GM12878 (cell line): ENCODE measurements at regions not wholly inside any gene's neighbourhood (a gene's known extent, or its start where the extent isn't known, plus 50 kb on each side); places are given as distances from the start of the nearest gene placed in this dataset.
"Not testable (repeated sequence)": the region's sequence is repeated elsewhere in the genome, so short reads cannot be mapped to it uniquely, and the experiment has no call there.

ENCODE experiments used
- ATAC-seq: fragments of 200-7000 bp; cut with Tn5 transposase; 3 replicates; pipeline ENCODE4 v1.9.1; 2020; ENCODE audit warnings: mild to moderate bottlenecking, moderate library complexity
- BruUV-seq: library from RNA; stranded (reverse); fragments of 400-500 nt; replicated peaks from 2 replicates; lab custom pipeline; 2021; lab: Mats Ljungman, UMichigan
- CTCF ChIA-PET: fragments of 300-600 bp; sonication (Branson Sonifier 250); formaldehyde crosslinking; extraction: SDS; loops from one replicate; lab custom pipeline; 2021; ENCODE audit warnings: inconsistent platforms; lab: Yijun Ruan, JAX
- POLR2A ChIA-PET: fragments of 350-600 bp; formaldehyde crosslinking; extraction: SDS; loops from one replicate; lab custom pipeline; 2021; ENCODE audit warnings: inconsistent platforms; lab: Charles Lee
- RAD21 ChIA-PET: fragments of 300-600 bp; sonication (Branson Sonifier 250); formaldehyde crosslinking; loops from one replicate; lab custom pipeline; 2023; ENCODE audit warnings: antibody characterized with exemption; ENCODE audit not compliant: unreplicated experiment; lab: Charles Lee
- SMC1A ChIA-PET: fragments of 300-600 bp; sonication (Branson Sonifier 250); formaldehyde crosslinking; loops from one replicate; lab custom pipeline; 2023; ENCODE audit not compliant: unreplicated experiment, uncharacterized antibody; lab: Charles Lee
- DNase-seq: peaks from one replicate; pipeline ENCODE4 v3.0.0-alpha.2; 2011; ENCODE audit warnings: low read depth, low spot score
- FAIRE-seq: peaks from 3 replicates; lab custom pipeline; 2011; peaks lifted over from hg19 to GRCh38; lab: Jason Lieb, UNC
- H2AFZ ChIP-seq: 2 replicates; pipeline ENCODE4 v1.6.0; 2011; ENCODE audit warnings: low read depth, low read length, control low read depth; ENCODE audit not compliant: control insufficient read depth
- H3K27ac ChIP-seq: 2 replicates; pipeline ENCODE4 v1.5.1; 2011; ENCODE audit warnings: control low read depth; ENCODE audit not compliant: control insufficient read depth, insufficient read depth
- H3K27me3 ChIP-seq, 2 experiments: replicated peaks in 1 of 2; 2 replicates each; pipeline versions ENCODE4 v1.6.0 to v1.6.1; 2011; ENCODE audit warnings: low read length in 1 of 2; ENCODE audit not compliant: control insufficient read depth in 2 of 2, insufficient read depth in 2 of 2
- H3K36me3 ChIP-seq, 2 experiments: 2 replicates each; pipeline ENCODE4 v1.5.1; 2011; ENCODE audit warnings: low read length in 1 of 2; ENCODE audit not compliant: control insufficient read depth in 2 of 2, insufficient read depth in 2 of 2
- H3K4me1 ChIP-seq: 2 replicates; pipeline ENCODE4 v1.6.1; 2011; ENCODE audit warnings: mild to moderate bottlenecking, low read length, moderate library complexity, mixed read lengths; ENCODE audit not compliant: control insufficient read depth, insufficient read depth
- H3K4me2 ChIP-seq: 2 replicates; pipeline ENCODE4 v1.6.0; 2011; ENCODE audit warnings: control low read depth; ENCODE audit not compliant: control insufficient read depth, insufficient read depth
- H3K4me3 ChIP-seq: fragments of 200-600 bp; sonication (generic); 2 replicates; pipeline ENCODE4 v1.5.1; 2016
- H3K79me2 ChIP-seq: 2 replicates; pipeline ENCODE4 v1.6.0; 2011; ENCODE audit warnings: low read length; ENCODE audit not compliant: control insufficient read depth, insufficient read depth
- H3K9ac ChIP-seq: 2 replicates; pipeline ENCODE4 v1.8.0; 2011; ENCODE audit warnings: low read length, control low read depth, mixed read lengths; ENCODE audit not compliant: control insufficient read depth, insufficient read depth
- H3K9me3 ChIP-seq: replicated peaks from 3 replicates; pipeline ENCODE4 v1.5.1; 2011; ENCODE audit warnings: mild to moderate bottlenecking, low read length; ENCODE audit not compliant: control insufficient read depth, insufficient read depth
- H4K20me1 ChIP-seq: 2 replicates; pipeline ENCODE4 v1.6.0; 2011; ENCODE audit not compliant: control insufficient read depth, insufficient read depth
- CBX5 ChIP-seq: sonication (generic); IDR thresholded peaks from 2 replicates; pipeline ENCODE4 v1.6.1; 2016; ENCODE audit warnings: low read depth, moderate library complexity, mild to moderate bottlenecking, inconsistent platforms
- ETV6 ChIP-seq, 2 experiments: fragments of 450-650 bp in 1 of 2; IDR thresholded peaks in 1 of 2; conservative IDR thresholded peaks in 1 of 2; 2 replicates each; pipeline ENCODE4 v1.6.1; 2014; ENCODE audit warnings: antibody characterized with exemption in 1 of 2, borderline replicate concordance in 1 of 2, low read depth in 1 of 2, mild to moderate bottlenecking in 1 of 2, moderate library complexity in 1 of 2
- MXI1 ChIP-seq: fragments of 150-350 bp; IDR thresholded peaks from 2 replicates; pipeline ENCODE4 v1.6.1; 2011; ENCODE audit warnings: low read depth, mild to moderate bottlenecking, inconsistent platforms, low read length, improper control_type of control experiment
- NR2F1 ChIP-seq: fragments of 450-650 bp; conservative IDR thresholded peaks from 2 replicates; pipeline ENCODE4 v1.6.1; 2017; ENCODE audit warnings: mild to moderate bottlenecking
- PBX3 ChIP-seq: IDR thresholded peaks from 2 replicates; pipeline ENCODE4 v1.6.1; 2011; ENCODE audit warnings: mild to moderate bottlenecking, low read depth, low read length, moderate library complexity; ENCODE audit not compliant: insufficient replicate concordance
- POLR2AphosphoS2 ChIP-seq: IDR thresholded peaks from 2 replicates; pipeline ENCODE4 v1.6.1; 2011; ENCODE audit warnings: low read depth, mild to moderate bottlenecking, low read length, improper control_type of control experiment, moderate library complexity
- RELA ChIP-seq: fragments of 450-650 bp; IDR thresholded peaks from 2 replicates; pipeline ENCODE4 v1.8.0; 2014; ENCODE audit warnings: borderline replicate concordance; ENCODE audit not compliant: partially characterized antibody
- SMAD5 ChIP-seq: IDR thresholded peaks from 2 replicates; pipeline ENCODE4 v1.6.1; 2016; ENCODE audit warnings: antibody characterized with exemption, low read depth
- SRF ChIP-seq, 2 experiments: IDR thresholded peaks; 2 replicates each; pipeline ENCODE4 v1.6.1; 2011; ENCODE audit warnings: low read depth in 2 of 2, low read length in 2 of 2, mild to moderate bottlenecking in 1 of 2, moderate library complexity in 1 of 2
- YBX1 ChIP-seq: fragments of 450-650 bp; IDR thresholded peaks from 2 replicates; pipeline ENCODE4 v1.6.1; 2016; ENCODE audit warnings: antibody characterized with exemption
- ZNF384 ChIP-seq: IDR thresholded peaks from 2 replicates; pipeline ENCODE4 v1.6.1; 2012; ENCODE audit warnings: low read depth, mild to moderate bottlenecking, low read length, improper control_type of control experiment, borderline replicate concordance
- WGBS: methylation state at CpG from one replicate; pipeline ENCODE4 v1.1.6; 2016; ENCODE audit warnings: low lambda C conversion rate; ENCODE audit not compliant: insufficient replicate concordance, insufficient coverage; ENCODE audit errors: missing lambda C conversion rate; 5-methylcytosine and 5-hydroxymethylcytosine counted together
- in situ Hi-C: fragments of 300-500 bp; cut with MboI; formaldehyde crosslinking; loops from 9 replicates; pipeline ENCODE4 v1.14.3; 2018; ENCODE audit warnings: mixed read lengths
- intact Hi-C: fragments of 100-400 bp; cut with micrococcal nuclease; formaldehyde crosslinking; loops from one replicate; pipeline ENCODE4 v1.14.2; 2022; ENCODE audit not compliant: unreplicated experiment

GRCh38 chr10:43994539-43994938, 345.9 kb upstream of the ZNF32 start:
- H3K9ac ChIP-seq, result no peak overlapping the region
- ChIA-PET RAD21 (no interaction called here), SMC1A (no interaction called here), POLR2A (no interaction called here), CTCF (no interaction called here)
- intact Hi-C loops (no loop called here), in situ Hi-C loops (no loop called here)
- H3K4me2 ChIP-seq, result no peak overlapping the region
- H3K9me3 ChIP-seq, result no peaks in the 10 kb centered on the region; the same call in 2 of the 3 replicates
- no peaks in the 10 kb centered on the region for H4K20me1 ChIP-seq
- no peaks in the 10 kb centered on the region for H3K27me3 ChIP-seq
- H3K79me2 ChIP-seq, result no peaks in the 10 kb centered on the region
- no peak for DNase-seq
- no peak for TF ChIP-seq YBX1
- TF ChIP-seq NR2F1, result no peak
- no peak for TF ChIP-seq CBX5
- no peak for TF ChIP-seq ETV6 (conservative IDR thresholded peaks at IDR 0.05 in 1 of 2, IDR thresholded peaks at IDR 0.05 in 1 of 2; ENCODE audit: borderline replicate concordance in 1 of 2, low read depth in 1 of 2)
- no peak for TF ChIP-seq ZNF384
- no peak for TF ChIP-seq SRF (IDR thresholded peaks at IDR 0.05; ENCODE audit: low read depth in 2 of 2, low read length in 2 of 2)
- no peak for TF ChIP-seq MXI1
- TF ChIP-seq SMAD5, result no peak
- TF ChIP-seq RELA, result no peak
- TF ChIP-seq PBX3, result no peak
- no peak for TF ChIP-seq POLR2AphosphoS2
- no peak for ATAC-seq
- H3K4me3 ChIP-seq, result no peak overlapping the region
- BruUV-seq, result no TSS peak
- H3K36me3 ChIP-seq, result no peaks in the 10 kb centered on the region
- no peak overlapping the region for H2AFZ ChIP-seq
- no peak overlapping the region for H3K27ac ChIP-seq
- no peak for FAIRE-seq
- H3K4me1 ChIP-seq, result no peaks in the 10 kb centered on the region
- 40% methylated on average over 2 of the region's 2 CpGs for WGBS

DNA sequence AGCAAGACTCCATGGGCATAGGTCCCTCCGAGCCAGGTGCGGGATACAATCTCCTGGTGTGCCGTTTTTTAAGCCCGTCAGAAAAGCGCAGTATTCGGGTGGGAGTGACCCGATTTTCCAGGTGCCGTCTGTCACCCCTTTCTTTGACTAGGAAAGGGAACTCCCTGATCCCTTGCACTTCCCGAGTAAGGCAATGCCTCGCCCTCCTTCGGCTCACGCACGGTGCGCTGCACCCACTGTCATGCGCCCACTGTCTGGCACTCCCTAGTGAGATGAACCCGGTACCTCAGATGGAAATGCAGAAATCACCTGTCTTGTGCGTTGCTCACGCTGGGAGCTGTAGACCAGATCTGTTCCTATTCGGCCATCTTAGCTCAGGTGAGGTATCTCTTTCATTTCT, 344.1 kb upstream of the ZNF32 start:
- H3K4me3 ChIP-seq, H3K27ac ChIP-seq, H3K27me3 ChIP-seq, H3K36me3 ChIP-seq, H2AFZ ChIP-seq, FAIRE-seq, H3K4me1 ChIP-seq, BruUV-seq, H3K4me2 ChIP-seq, RAD21 ChIA-PET, H3K9me3 ChIP-seq, CTCF ChIA-PET, intact Hi-C loops, H4K20me1 ChIP-seq, SMC1A ChIA-PET, DNase-seq, H3K9ac ChIP-seq, ATAC-seq, POLR2A ChIA-PET, in situ Hi-C loops, H3K79me2 ChIP-seq: not testable (repeated sequence)
- WGBS, result 75% methylated on average over 18 of the region's 19 CpGs
